ENCODE measurements at regions not wholly inside any gene's neighbourhood (a gene's known extent, or its start where the extent isn't known, plus 50 kb on each side); places are given as distances from the start of the nearest gene placed in this dataset.

DNA sequence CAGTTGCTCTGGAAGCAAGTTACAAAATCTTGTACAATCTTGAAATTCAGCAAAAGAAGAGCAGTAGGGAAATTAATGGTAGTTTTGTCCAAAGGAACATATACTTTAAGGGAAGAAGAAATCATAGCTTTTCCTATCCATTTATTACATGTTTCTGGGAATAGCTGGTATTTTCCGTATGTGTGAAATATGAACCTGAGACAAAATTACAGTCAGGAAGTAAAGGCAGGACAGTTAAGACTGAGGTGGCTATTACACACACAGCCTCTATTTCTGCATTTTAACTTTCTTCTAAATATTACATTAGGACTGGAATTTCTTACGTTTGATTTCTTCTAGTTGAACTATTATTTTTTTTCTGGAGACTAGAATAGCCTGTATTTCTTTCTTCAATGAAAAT lies 1197.3 kb downstream of the SORCS3 start:
- TF ChIP-seq, protein P1, sequence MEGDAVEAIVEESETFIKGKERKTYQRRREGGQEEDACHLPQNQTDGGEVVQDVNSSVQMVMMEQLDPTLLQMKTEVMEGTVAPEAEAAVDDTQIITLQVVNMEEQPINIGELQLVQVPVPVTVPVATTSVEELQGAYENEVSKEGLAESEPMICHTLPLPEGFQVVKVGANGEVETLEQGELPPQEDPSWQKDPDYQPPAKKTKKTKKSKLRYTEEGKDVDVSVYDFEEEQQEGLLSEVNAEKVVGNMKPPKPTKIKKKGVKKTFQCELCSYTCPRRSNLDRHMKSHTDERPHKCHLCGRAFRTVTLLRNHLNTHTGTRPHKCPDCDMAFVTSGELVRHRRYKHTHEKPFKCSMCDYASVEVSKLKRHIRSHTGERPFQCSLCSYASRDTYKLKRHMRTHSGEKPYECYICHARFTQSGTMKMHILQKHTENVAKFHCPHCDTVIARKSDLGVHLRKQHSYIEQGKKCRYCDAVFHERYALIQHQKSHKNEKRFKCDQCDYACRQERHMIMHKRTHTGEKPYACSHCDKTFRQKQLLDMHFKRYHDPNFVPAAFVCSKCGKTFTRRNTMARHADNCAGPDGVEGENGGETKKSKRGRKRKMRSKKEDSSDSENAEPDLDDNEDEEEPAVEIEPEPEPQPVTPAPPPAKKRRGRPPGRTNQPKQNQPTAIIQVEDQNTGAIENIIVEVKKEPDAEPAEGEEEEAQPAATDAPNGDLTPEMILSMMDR (conservative IDR thresholded peaks at IDR 0.05; ENCODE audit: low read length), result no peak
- no peak for TF ChIP-seq EZH2phosphoT487 (IDR thresholded peaks at IDR 0.05; ENCODE audit: borderline replicate concordance, low read depth, low read length)
